IMR-90 (cell line): ENCODE measurements at regions not wholly inside any gene's neighbourhood (a gene's known extent, or its start where the extent isn't known, plus 50 kb on each side); places are given as distances from the start of the nearest gene placed in this dataset.

Source experiments
- ATAC-seq: fragments of 200-7000 bp; cut with Tn5 transposase; 2 replicates; pipeline ENCODE4 v1.9.1; 2020; ENCODE audit warnings: low read depth, mild to moderate bottlenecking, moderate library complexity
- BruUV-seq: library from RNA; stranded (reverse); fragments of 400-500 nt; replicated peaks from 2 replicates; lab custom pipeline; 2021; lab: Mats Ljungman, UMichigan
- CTCF ChIA-PET: fragments of 300-600 bp; formaldehyde crosslinking; extraction: SDS; loops from one replicate; lab custom pipeline; 2021; ENCODE audit warnings: antibody characterized with exemption; lab: Yijun Ruan, JAX
- POLR2A ChIA-PET: fragments of 300-600 bp; sonication (Branson Sonifier 250); formaldehyde crosslinking; loops from one replicate; lab custom pipeline; 2022; ENCODE audit warnings: antibody characterized with exemption; ENCODE audit not compliant: unreplicated experiment; lab: Charles Lee
- DNase-seq: peaks from one replicate; pipeline ENCODE4 v3.0.0; 2013
- H2AFZ ChIP-seq: replicated peaks from 2 replicates; pipeline ENCODE3; 2013; ENCODE audit warnings: low read length, mild to moderate bottlenecking; ENCODE audit not compliant: poor library complexity
- H2AK5ac ChIP-seq: 2 replicates; pipeline ENCODE4 v1.6.1; 2013; ENCODE audit warnings: low read depth, low read length, inconsistent platforms
- H2AK9ac ChIP-seq: replicated peaks from 2 replicates; pipeline ENCODE3; 2013; ENCODE audit warnings: mild to moderate bottlenecking, low read depth, low read length, moderate library complexity; ENCODE audit not compliant: poor library complexity
- H2BK120ac ChIP-seq: 2 replicates; pipeline ENCODE4 v1.6.1; 2013; ENCODE audit warnings: low read depth, low read length, inconsistent platforms
- H2BK15ac ChIP-seq: 3 replicates; pipeline ENCODE4 v1.6.1; 2013; ENCODE audit warnings: low read depth, low read length, inconsistent platforms
- H2BK20ac ChIP-seq: 2 replicates; pipeline ENCODE4 v1.6.1; 2013; ENCODE audit warnings: low read depth, mild to moderate bottlenecking, inconsistent platforms, low read length, moderate library complexity
- H2BK5ac ChIP-seq: 2 replicates; pipeline ENCODE4 v1.6.1; 2013; ENCODE audit warnings: mild to moderate bottlenecking, low read depth, low read length, inconsistent platforms; ENCODE audit not compliant: poor library complexity, severe bottlenecking
- H3K14ac ChIP-seq: replicated peaks from 2 replicates; pipeline ENCODE4 v1.6.1; 2013; ENCODE audit warnings: low read depth, low read length, inconsistent platforms
- H3K18ac ChIP-seq: 2 replicates; pipeline ENCODE4 v1.6.1; 2013; ENCODE audit warnings: low read depth, low read length, control low read depth
- H3K23ac ChIP-seq: 2 replicates; pipeline ENCODE4 v1.6.1; 2013; ENCODE audit warnings: low read depth, low read length, inconsistent platforms
- H3K27ac ChIP-seq: 2 replicates; pipeline ENCODE4 v1.5.1; 2013; ENCODE audit warnings: mild to moderate bottlenecking, control low read depth, low read length; ENCODE audit not compliant: insufficient read depth
- H3K27me3 ChIP-seq: 2 replicates; pipeline ENCODE4 v1.6.1; 2013; ENCODE audit warnings: low read length; ENCODE audit not compliant: control insufficient read depth, insufficient read depth
- H3K36me3 ChIP-seq: 2 replicates; pipeline ENCODE4 v1.6.1; 2013; ENCODE audit warnings: low read length, mixed read lengths; ENCODE audit not compliant: control insufficient read depth, insufficient read depth
- H3K4ac ChIP-seq: 2 replicates; pipeline ENCODE4 v1.6.1; 2013; ENCODE audit warnings: low read depth, low read length, inconsistent platforms
- H3K4me1 ChIP-seq: 2 replicates; pipeline ENCODE4 v1.6.1; 2013; ENCODE audit warnings: low read length, mixed read lengths; ENCODE audit not compliant: control insufficient read depth, insufficient read depth
- H3K4me2 ChIP-seq: 2 replicates; pipeline ENCODE4 v1.6.1; 2013; ENCODE audit warnings: low read depth, mild to moderate bottlenecking, control low read depth, low read length, moderate library complexity
- H3K4me3 ChIP-seq: 2 replicates; pipeline ENCODE4 v1.5.1; 2013; ENCODE audit warnings: low read depth, mild to moderate bottlenecking, control low read depth, low read length, moderate library complexity; ENCODE audit not compliant: insufficient read depth
- H3K56ac ChIP-seq: 2 replicates; pipeline ENCODE4 v1.6.1; 2013; ENCODE audit warnings: low read length, inconsistent platforms; ENCODE audit not compliant: insufficient read depth; ENCODE audit errors: extremely low read depth
- H3K79me1 ChIP-seq, 2 experiments: 2 replicates each; pipeline ENCODE4 v1.6.1; 2013; ENCODE audit warnings: low read length in 2 of 2, inconsistent platforms in 1 of 2, low read depth in 1 of 2
- H3K9ac ChIP-seq: 2 replicates; pipeline ENCODE4 v1.6.1; 2013; ENCODE audit warnings: low read depth, low read length, control low read depth
- H3K9me1 ChIP-seq: 2 replicates; pipeline ENCODE4 v1.6.1; 2013; ENCODE audit warnings: low read length, inconsistent platforms; ENCODE audit not compliant: insufficient read depth
- H3K9me3 ChIP-seq: 2 replicates; pipeline ENCODE4 v1.6.1; 2013; ENCODE audit warnings: low read length; ENCODE audit not compliant: control insufficient read depth, insufficient read depth
- H4K20me1 ChIP-seq: 2 replicates; pipeline ENCODE4 v1.6.1; 2013; ENCODE audit warnings: low read length, inconsistent platforms; ENCODE audit not compliant: insufficient read depth
- H4K5ac ChIP-seq: 2 replicates; pipeline ENCODE4 v1.6.1; 2013; ENCODE audit warnings: mild to moderate bottlenecking, low read depth, low read length, control low read depth
- H4K8ac ChIP-seq, 2 experiments: 2 replicates each; pipeline ENCODE4 v1.6.1; 2013; ENCODE audit warnings: low read depth in 2 of 2, low read length in 2 of 2, control low read depth in 1 of 2, inconsistent platforms in 1 of 2
- H4K91ac ChIP-seq: 2 replicates; pipeline ENCODE4 v1.6.1; 2013; ENCODE audit warnings: low read depth, low read length, inconsistent platforms; ENCODE audit not compliant: insufficient read depth
- FOS ChIP-seq: fragments of 150-350 bp; IDR thresholded peaks from 2 replicates; pipeline ENCODE4 v1.6.1; 2016; ENCODE audit warnings: low read depth, low read length
- NFE2L2 ChIP-seq: fragments of 150-350 bp; IDR thresholded peaks from 2 replicates; pipeline ENCODE4 v1.6.1; 2016; ENCODE audit warnings: low read depth, mild to moderate bottlenecking, low read length
- RFX5 ChIP-seq: IDR thresholded peaks from 2 replicates; pipeline ENCODE4 v1.8.0; 2012; ENCODE audit warnings: low read depth, mild to moderate bottlenecking, low read length, moderate library complexity
- WGBS, 2 experiments: methylation state at CpG; one replicate each; pipeline versions ENCODE4 v1.1.5 to v1.1.7; 2013; ENCODE audit warnings: missing lambda C conversion rate in 2 of 2; ENCODE audit not compliant: insufficient read length in 1 of 2; ENCODE audit errors: extremely low coverage in 2 of 2; 5-methylcytosine and 5-hydroxymethylcytosine counted together
- dilution Hi-C: fragments of 300-500 bp; cut with HindIII; formaldehyde crosslinking; loops from one replicate; pipeline ENCODE4 v1.14.3; 2018; ENCODE audit warnings: low sequenced_read_pairs; ENCODE audit not compliant: unreplicated experiment
- in situ Hi-C: fragments of 300-500 bp; cut with MboI; formaldehyde crosslinking; loops from 3 replicates; pipeline ENCODE4 v1.14.3; 2019; ENCODE audit warnings: low sequenced_read_pairs, inconsistent platforms, mixed read lengths
- intact Hi-C: fragments of 100-400 bp; cut with micrococcal nuclease; formaldehyde crosslinking; loops from 2 replicates; pipeline ENCODE4 v1.10.0; 2022

DNA sequence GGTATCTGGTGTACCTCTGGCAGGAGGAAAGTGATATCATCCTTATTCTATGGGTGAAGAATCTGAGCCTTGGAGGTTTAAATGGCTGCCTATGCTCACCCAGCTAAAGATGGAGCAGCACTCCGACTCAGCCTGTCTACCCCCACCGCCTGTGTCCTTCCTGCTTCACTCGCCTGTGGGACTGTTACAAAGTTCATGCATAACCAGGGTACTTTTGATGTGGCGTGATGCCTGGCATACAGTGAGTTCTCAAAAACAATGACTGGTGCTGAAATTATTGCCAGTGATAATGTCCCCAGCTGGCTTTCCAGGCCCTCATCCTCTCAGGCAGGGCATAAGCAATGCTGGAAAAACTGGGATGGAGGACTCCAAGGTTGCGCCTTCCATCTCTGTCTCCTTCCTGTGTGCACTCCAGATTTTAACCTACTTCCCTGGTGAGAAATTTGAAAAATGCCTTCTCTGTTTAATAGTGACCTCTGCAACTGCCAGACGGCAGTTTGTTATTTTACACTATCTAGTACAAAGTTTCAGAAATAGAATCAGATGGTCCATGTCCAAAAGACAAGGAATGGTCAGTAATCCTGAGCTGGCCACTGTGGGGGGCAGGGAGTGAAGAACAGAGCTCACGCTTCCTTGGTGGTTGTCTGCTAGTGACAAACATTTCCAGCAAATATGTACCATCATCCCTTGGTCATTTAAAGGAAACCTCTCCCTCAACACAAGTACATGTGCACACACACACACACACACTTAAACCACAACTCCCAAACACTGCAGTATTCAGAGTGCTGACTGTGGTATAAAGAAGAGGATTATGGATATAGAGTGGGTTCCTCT, 86.5 kb upstream of the NMNAT3 start (continued):
- no peak for TF ChIP-seq NFE2L2

GRCh38 chr3:139762302-139762701, 84.5 kb upstream of the NMNAT3 start:
- no peak overlapping the region for H2BK5ac ChIP-seq
- no peak for TF ChIP-seq FOS
- TF ChIP-seq RFX5: no peak
- H2BK15ac ChIP-seq: no peak overlapping the region
- ChIA-PET POLR2A (no interaction called here), CTCF (no interaction called here)
- H4K5ac ChIP-seq: no peak overlapping the region
- DNase-seq (no peak), ATAC-seq (no peak)
- BruUV-seq: no TSS peak
- no peak overlapping the region for H3K9ac ChIP-seq
- H2AK5ac ChIP-seq: no peak overlapping the region
- intact Hi-C loops: no loop called here
- no peaks in the 10 kb centered on the region for H3K79me1 ChIP-seq
- H3K4me1 ChIP-seq: no peaks in the 10 kb centered on the region; the same call in 1 of the 2 replicates
- no peak overlapping the region for H2BK120ac ChIP-seq
- no peaks in the 10 kb centered on the region for H3K9me3 ChIP-seq
- dilution Hi-C loops: no loop called here
- no peak overlapping the region for H4K8ac ChIP-seq
- no peak overlapping the region for H2AFZ ChIP-seq
- H4K20me1 ChIP-seq: no peaks in the 10 kb centered on the region
- in situ Hi-C loops: no loop called here
- H3K27me3 ChIP-seq: peaks cover 2% of the 10 kb centered on the region; the same call in 1 of the 2 replicates
- no peak overlapping the region for H3K27ac ChIP-seq
- no peak overlapping the region for H3K4me2 ChIP-seq
- H3K9me1 ChIP-seq: no peaks in the 10 kb centered on the region
- WGBS, 2 experiments: 61% methylated on average over 8 of the region's 9 CpGs; no CpG with 5 or more reads in 1 of the 2 experiments
- H2AK9ac ChIP-seq: no peak overlapping the region
- no peak overlapping the region for H3K4me3 ChIP-seq
- no peak overlapping the region for H2BK20ac ChIP-seq
- H3K23ac ChIP-seq: no peak overlapping the region
- H3K4ac ChIP-seq: no peak overlapping the region
- no peak overlapping the region for H3K56ac ChIP-seq
- no peak overlapping the region for H3K18ac ChIP-seq
- H4K91ac ChIP-seq: no peak overlapping the region
- H3K36me3 ChIP-seq: no peaks in the 10 kb centered on the region
- H3K14ac ChIP-seq: no peak overlapping the region
